Endothelial cell of umbilical vein (primary cell): ENCODE measurements at regions not wholly inside any gene's neighbourhood (a gene's known extent, or its start where the extent isn't known, plus 50 kb on each side); places are given as distances from the start of the nearest gene placed in this dataset.

Experiments used
- BruUV-seq: library from RNA; stranded (reverse); fragments of 400-500 nt; replicated peaks from 2 replicates; lab custom pipeline; 2021; lab: Mats Ljungman, UMichigan
- CTCF ChIA-PET: fragments of 300-600, 350-600 bp; sonication (Branson Sonifier 250); formaldehyde crosslinking; loops from one replicate; lab custom pipeline; 2021; ENCODE audit warnings: antibody characterized with exemption, inconsistent platforms; lab: Charles Lee
- POLR2A ChIA-PET: fragments of 300-600, 350-600 bp; sonication (Branson Sonifier 250); formaldehyde crosslinking; loops from one replicate; lab custom pipeline; 2021; ENCODE audit warnings: antibody characterized with exemption, inconsistent platforms; lab: Charles Lee
- DNase-seq: peaks from one replicate; pipeline ENCODE4 v3.0.0-alpha.2; 2011; ENCODE audit warnings: low read depth, low spot score
- FAIRE-seq: peaks from 2 replicates; lab custom pipeline; 2011; peaks lifted over from hg19 to GRCh38; lab: Jason Lieb, UNC
- H2AFZ ChIP-seq: 2 replicates; pipeline ENCODE4 v1.6.0; 2012; ENCODE audit warnings: low read depth, low read length, control low read depth, inconsistent platforms
- H3K27ac ChIP-seq: 2 replicates; pipeline ENCODE4 v1.5.1; 2011; ENCODE audit warnings: low read depth, mild to moderate bottlenecking, control low read depth, low read length, moderate library complexity; ENCODE audit not compliant: insufficient read depth
- H3K27me3 ChIP-seq, 2 experiments: 2 replicates each; pipeline versions ENCODE4 v1.6.0 to v1.6.1; 2011; ENCODE audit warnings: low read length in 2 of 2, mixed read lengths in 1 of 2; ENCODE audit not compliant: control insufficient read depth in 2 of 2, insufficient read depth in 2 of 2
- H3K36me3 ChIP-seq, 2 experiments: 2 replicates in 1 of 2; 3 replicates in 1 of 2; pipeline ENCODE4 v1.5.1; 2011; ENCODE audit warnings: low read length in 2 of 2, mild to moderate bottlenecking in 1 of 2, moderate library complexity in 1 of 2; ENCODE audit not compliant: control insufficient read depth in 2 of 2, insufficient read depth in 2 of 2; ENCODE audit errors: extremely low read depth in 1 of 2
- H3K4me1 ChIP-seq: 3 replicates; pipeline ENCODE4 v1.5.1; 2011; ENCODE audit warnings: mild to moderate bottlenecking, low read length; ENCODE audit not compliant: control insufficient read depth, insufficient read depth; ENCODE audit errors: extremely low read depth
- H3K4me2 ChIP-seq: 2 replicates; pipeline ENCODE4 v1.6.1; 2011; ENCODE audit warnings: low read length, control low read depth, mixed read lengths; ENCODE audit not compliant: insufficient read depth
- H3K4me3 ChIP-seq, 3 experiments: fragments of 200-600 bp in 1 of 3; sonication (generic), shearing (Covaris generic) in 1 of 3; replicated peaks in 1 of 3; 2 replicates each; pipeline ENCODE4 v1.5.1; 2011 to 2016; ENCODE audit warnings: control low read depth in 3 of 3, low read length in 3 of 3, mild to moderate bottlenecking in 2 of 3, inconsistent platforms in 1 of 3, low read depth in 1 of 3, moderate library complexity in 1 of 3; ENCODE audit not compliant: insufficient read depth in 1 of 3
- H3K79me2 ChIP-seq: 2 replicates; pipeline ENCODE4 v1.6.0; 2012; ENCODE audit warnings: low read length, inconsistent platforms; ENCODE audit not compliant: control insufficient read depth, insufficient read depth
- H3K9ac ChIP-seq: replicated peaks from 2 replicates; pipeline ENCODE3; 2011; ENCODE audit warnings: low read length, control low read depth; ENCODE audit not compliant: insufficient read depth; ENCODE audit errors: extremely low read depth
- H3K9me1 ChIP-seq: replicated peaks from 3 replicates; pipeline ENCODE4 v1.6.0; 2011; ENCODE audit warnings: mild to moderate bottlenecking, low read length; ENCODE audit not compliant: control insufficient read depth, insufficient read depth; ENCODE audit errors: extremely low read depth
- H3K9me3 ChIP-seq: replicated peaks from 2 replicates; pipeline ENCODE4 v1.5.1; 2012; ENCODE audit warnings: low read length, inconsistent platforms; ENCODE audit not compliant: control insufficient read depth, insufficient read depth
- H4K20me1 ChIP-seq: replicated peaks from 2 replicates; pipeline ENCODE3; 2011; ENCODE audit warnings: mild to moderate bottlenecking, low read length; ENCODE audit not compliant: control insufficient read depth, insufficient read depth; ENCODE audit errors: extremely low read depth
- EZH2 ChIP-seq: IDR thresholded peaks from 2 replicates; pipeline ENCODE4 v1.6.1; 2012; ENCODE audit warnings: borderline replicate concordance, low read depth, mild to moderate bottlenecking, moderate library complexity, low read length, inconsistent platforms; ENCODE audit not compliant: severe bottlenecking
- FOS ChIP-seq: IDR thresholded peaks from 2 replicates; pipeline ENCODE4 v1.6.1; 2011; ENCODE audit warnings: mild to moderate bottlenecking, low read length, moderate library complexity, borderline replicate concordance; ENCODE audit not compliant: insufficient read depth
- GATA2 ChIP-seq: IDR thresholded peaks from 2 replicates; pipeline ENCODE4 v1.7.0; 2011; ENCODE audit warnings: low read depth, mild to moderate bottlenecking, moderate library complexity, mixed read lengths, low read length; ENCODE audit not compliant: insufficient read length, insufficient read depth
- JUN ChIP-seq: IDR thresholded peaks from 2 replicates; pipeline ENCODE4 v1.6.1; 2011; ENCODE audit warnings: borderline replicate concordance, low read depth; ENCODE audit not compliant: insufficient read length, insufficient read depth
- MYC ChIP-seq: IDR thresholded peaks from one replicate; pipeline ENCODE4 v1.6.1; 2011; ENCODE audit warnings: mild to moderate bottlenecking, low read depth, low read length
- POLR2A ChIP-seq: IDR thresholded peaks from 2 replicates; pipeline ENCODE4 v1.6.1; 2012; ENCODE audit warnings: low read depth, mild to moderate bottlenecking, control low read depth, low read length
- POLR2AphosphoS5 ChIP-seq: IDR thresholded peaks from 2 replicates; pipeline ENCODE4 v1.6.1; 2012; ENCODE audit warnings: low read depth, mild to moderate bottlenecking, control low read depth, low read length, moderate library complexity; ENCODE audit not compliant: insufficient read depth
- dilution Hi-C: fragments of 300-500 bp; cut with MboI; formaldehyde crosslinking; loops from one replicate; pipeline ENCODE4 v1.15.0; 2019; ENCODE audit warnings: low sequenced_read_pairs; ENCODE audit not compliant: extremely low pct_ligation_motif_present
- intact Hi-C: fragments of 100-400 bp; cut with micrococcal nuclease; formaldehyde crosslinking; loops from one replicate; pipeline ENCODE4 v1.10.0; 2022
- TF ChIP-seq, protein P1 (sequence below), 2 donors: IDR thresholded peaks; 1 replicate in 1 of 2; 2 replicates in 1 of 2; pipeline ENCODE4 v1.5.1; 2011; ENCODE audit warnings: low read length in 2 of 2, mild to moderate bottlenecking in 2 of 2, moderate library complexity in 2 of 2, control low read depth in 1 of 2, inconsistent platforms in 1 of 2, low read depth in 1 of 2; ENCODE audit not compliant: insufficient read depth in 1 of 2; ENCODE audit errors: extremely low read depth in 1 of 2
- TF ChIP-seq, protein P2 (sequence below): IDR thresholded peaks from 2 replicates; pipeline ENCODE4 v1.6.1; 2011; ENCODE audit not compliant: insufficient read depth, insufficient read length

DNA sequence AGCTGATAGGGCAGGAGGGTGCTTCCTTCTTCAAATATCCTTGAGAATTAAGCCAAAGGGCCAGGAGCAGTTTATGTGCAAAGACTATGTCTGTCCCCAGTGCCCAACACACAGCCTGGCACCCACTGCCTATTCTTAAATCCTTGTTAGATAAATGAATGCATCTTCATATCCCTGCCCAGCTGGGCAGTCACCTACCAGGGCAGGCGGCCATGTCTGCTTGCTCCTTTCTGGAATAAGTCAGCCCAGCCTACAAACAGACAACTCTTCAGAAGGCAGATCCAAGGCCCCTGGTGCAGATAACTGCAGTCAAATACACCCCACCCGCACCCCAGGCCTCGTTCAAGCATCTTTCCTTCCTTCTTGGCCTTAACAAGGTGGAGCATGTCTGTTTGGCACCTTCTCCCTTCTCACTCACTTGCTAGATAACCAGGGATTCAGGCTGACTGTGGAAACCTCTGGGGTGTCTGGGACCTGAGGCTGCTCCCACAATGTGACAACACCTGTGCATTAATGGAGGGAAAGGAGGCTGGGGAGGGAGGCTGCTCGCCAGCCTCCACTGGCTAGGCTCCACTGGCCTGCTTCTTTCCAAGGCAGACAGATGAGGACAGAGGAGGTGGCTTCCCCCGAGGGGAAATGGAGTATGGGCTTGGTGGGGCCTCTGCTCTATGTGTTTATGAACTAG lies 59.9 kb upstream of the COL13A1 start:
- dilution Hi-C loops: no loop called here
- Histone ChIP-seq H3K79me2 (no peaks in the 10 kb centered on the region), H3K27ac (no peak overlapping the region), H3K9ac (no peak overlapping the region), H3K36me3 (no peaks in the 10 kb centered on the region), H3K9me1 (no peaks in the 10 kb centered on the region), H3K27me3 (peaks cover 12 to 14% of the 10 kb centered on the region in 2 experiments), H3K4me3 (no peak overlapping the region), H2AFZ (no peak overlapping the region), H4K20me1 (no peaks in the 10 kb centered on the region), H3K9me3 (no peaks in the 10 kb centered on the region), H3K4me2 (no peak overlapping the region), H3K4me1 (no peaks in the 10 kb centered on the region)
- intact Hi-C loops: no loop called here
- FAIRE-seq: no peak
- TF ChIP-seq, protein P1, sequence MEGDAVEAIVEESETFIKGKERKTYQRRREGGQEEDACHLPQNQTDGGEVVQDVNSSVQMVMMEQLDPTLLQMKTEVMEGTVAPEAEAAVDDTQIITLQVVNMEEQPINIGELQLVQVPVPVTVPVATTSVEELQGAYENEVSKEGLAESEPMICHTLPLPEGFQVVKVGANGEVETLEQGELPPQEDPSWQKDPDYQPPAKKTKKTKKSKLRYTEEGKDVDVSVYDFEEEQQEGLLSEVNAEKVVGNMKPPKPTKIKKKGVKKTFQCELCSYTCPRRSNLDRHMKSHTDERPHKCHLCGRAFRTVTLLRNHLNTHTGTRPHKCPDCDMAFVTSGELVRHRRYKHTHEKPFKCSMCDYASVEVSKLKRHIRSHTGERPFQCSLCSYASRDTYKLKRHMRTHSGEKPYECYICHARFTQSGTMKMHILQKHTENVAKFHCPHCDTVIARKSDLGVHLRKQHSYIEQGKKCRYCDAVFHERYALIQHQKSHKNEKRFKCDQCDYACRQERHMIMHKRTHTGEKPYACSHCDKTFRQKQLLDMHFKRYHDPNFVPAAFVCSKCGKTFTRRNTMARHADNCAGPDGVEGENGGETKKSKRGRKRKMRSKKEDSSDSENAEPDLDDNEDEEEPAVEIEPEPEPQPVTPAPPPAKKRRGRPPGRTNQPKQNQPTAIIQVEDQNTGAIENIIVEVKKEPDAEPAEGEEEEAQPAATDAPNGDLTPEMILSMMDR (IDR thresholded peaks at IDR 0.05; ENCODE audit: extremely low read depth in 1 of 2, insufficient read depth in 1 of 2, low read depth in 1 of 2, low read length in 2 of 2): no peak
- TF ChIP-seq JUN: no peak
- POLR2A ChIA-PET: no interaction called here
- DNase-seq: no peak
- BruUV-seq: no TSS peak
- CTCF ChIA-PET: interaction anchor here (2.7 to 4.1 kb wide), 2 partner anchors 60 to 173 kb away, joined by 14 to 39 read pairs; partner anchors contain the start of gene COL13A1

DNA sequence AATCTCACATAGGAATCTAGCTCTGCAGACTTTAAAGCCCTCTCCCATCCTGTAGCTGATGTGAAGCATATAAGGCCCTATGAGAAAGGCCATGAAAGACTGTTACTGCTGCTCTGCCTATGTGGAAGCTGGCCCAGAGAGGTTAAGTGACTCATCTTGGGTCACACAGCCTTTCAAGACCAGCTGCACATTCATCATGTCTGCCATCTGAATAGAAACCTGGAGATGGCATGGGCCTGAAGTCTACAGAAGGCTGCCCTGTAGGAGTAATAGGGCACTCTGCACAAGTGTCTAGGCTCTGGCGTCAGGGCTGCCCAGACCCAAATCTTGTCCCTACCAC lies 59.4 kb upstream of the COL13A1 start:
- ChIA-PET POLR2A (no interaction called here), CTCF (interaction anchor here (1.1 to 4.1 kb wide), 7 partner anchors 16 to 216 kb away, joined by 3 to 39 read pairs (median 11); partner anchors contain the start of gene COL13A1)
- Histone ChIP-seq H3K9me3 (no peaks in the 10 kb centered on the region), H3K4me1 (no peaks in the 10 kb centered on the region), H3K9ac (no peak overlapping the region), H2AFZ (no peak overlapping the region), H3K27me3 (peaks cover 12 to 14% of the 10 kb centered on the region in 2 experiments), H3K79me2 (no peaks in the 10 kb centered on the region), H4K20me1 (no peaks in the 10 kb centered on the region), H3K4me2 (no peak overlapping the region), H3K4me3 (no peak overlapping the region), H3K27ac (no peak overlapping the region), H3K9me1 (no peaks in the 10 kb centered on the region), H3K36me3 (no peaks in the 10 kb centered on the region)
- FAIRE-seq (no peak), DNase-seq (no peak)
- BruUV-seq: no TSS peak
- intact Hi-C loops: no loop called here
- dilution Hi-C loops: no loop called here
- TF ChIP-seq EZH2 (no peak), FOS (no peak), POLR2A (no peak), JUN (no peak), POLR2AphosphoS5 (no peak), MYC (no peak), GATA2 (no peak)
- TF ChIP-seq, protein P1 (IDR thresholded peaks at IDR 0.05; ENCODE audit: extremely low read depth in 1 of 2, insufficient read depth in 1 of 2, low read depth in 1 of 2, low read length in 2 of 2): no peak
- TF ChIP-seq, protein P2, sequence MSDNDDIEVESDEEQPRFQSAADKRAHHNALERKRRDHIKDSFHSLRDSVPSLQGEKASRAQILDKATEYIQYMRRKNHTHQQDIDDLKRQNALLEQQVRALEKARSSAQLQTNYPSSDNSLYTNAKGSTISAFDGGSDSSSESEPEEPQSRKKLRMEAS: no peak
